DMS 273 (cell line): ENCODE measurements at regions not wholly inside any gene's neighbourhood (a gene's known extent, or its start where the extent isn't known, plus 50 kb on each side); places are given as distances from the start of the nearest gene placed in this dataset.
A peak's percentile ranks its signal among the peaks of the same experiment; 100 is the strongest.

ENCODE experiments used
- DNase-seq: peaks from one replicate; lab custom pipeline; 2025; ENCODE audit not compliant: unreplicated experiment; lab: John Stamatoyannopoulos, UW

DNA sequence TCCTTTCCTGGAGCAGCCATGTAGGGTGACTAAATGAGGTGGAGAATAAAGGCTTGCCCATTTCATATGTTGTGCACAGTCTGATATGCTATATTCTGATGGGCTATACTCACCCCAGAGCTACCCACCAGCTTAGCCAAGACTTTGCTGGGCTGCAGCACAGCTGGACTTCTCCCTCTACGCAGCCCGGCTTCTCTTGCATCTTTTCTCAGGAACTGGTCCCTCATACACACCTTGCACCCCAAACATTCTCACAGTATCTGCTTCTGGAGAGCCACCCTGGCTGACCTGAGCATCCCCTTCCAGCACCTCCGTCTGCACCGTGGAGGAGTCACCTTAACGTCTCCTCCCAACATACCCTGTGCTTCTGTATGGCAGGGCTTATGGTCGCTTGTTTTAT is 150.8 kb upstream of the PMEPA1 start:
- no peak for DNase-seq

DNA sequence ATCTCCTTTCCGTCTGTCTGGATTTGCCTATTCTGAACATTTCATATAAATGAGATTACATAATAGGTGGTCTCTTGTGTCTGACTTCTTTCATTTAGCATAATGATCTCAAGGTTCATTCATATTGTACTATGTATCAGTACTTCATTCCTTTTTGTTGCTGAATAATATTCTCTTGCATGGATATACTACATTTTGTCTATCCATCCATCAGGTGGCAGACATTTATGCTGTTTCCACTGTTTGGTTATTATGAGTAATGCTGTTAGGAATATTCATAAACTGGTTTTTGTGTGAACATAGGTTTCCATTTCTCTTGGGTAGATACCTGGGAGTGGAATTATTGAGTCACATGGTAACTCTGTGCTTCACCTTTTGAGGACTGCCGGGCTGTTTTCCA is 148.2 kb upstream of the PMEPA1 start:
- DNase-seq: no peak

DNA sequence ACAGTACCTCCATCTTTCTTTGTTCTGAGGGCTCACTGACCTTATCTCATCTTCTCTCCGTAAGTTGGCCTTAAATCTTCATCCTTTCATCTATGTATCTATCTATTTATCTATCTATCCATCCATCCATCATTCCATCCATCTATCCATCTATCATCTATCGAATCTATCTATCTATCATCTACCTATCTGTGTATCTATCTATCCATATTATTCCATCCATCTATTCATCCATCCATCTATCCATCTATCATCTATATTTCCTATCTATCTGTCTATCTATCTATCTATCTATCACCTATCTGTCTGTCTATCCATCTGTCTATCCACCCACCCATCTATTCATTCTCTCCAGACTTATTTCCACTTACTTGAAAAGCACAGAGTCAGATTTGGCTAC is 147.3 kb upstream of the PMEPA1 start:
- no peak for DNase-seq

DNA sequence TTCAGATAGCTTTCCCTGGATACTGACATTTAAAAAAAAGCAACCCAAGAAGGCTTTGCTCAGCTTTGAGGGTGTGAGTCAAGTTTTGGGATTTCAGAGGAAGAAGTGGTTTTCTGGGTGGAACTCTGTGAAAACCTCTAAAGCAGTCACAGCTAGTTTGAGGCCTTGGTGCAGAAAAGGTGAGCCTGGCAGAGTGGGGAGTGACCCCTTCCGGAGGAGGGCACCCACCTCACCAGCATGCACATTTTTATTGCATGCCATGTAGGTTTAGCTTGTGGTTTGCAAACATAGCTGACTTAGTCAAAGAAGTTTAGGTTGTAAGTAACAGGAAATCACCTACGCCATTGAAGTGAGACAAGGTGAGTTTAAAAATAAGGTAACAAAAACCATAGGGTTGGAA is 146.8 kb upstream of the PMEPA1 start:
- DNase-seq: no peak

DNA sequence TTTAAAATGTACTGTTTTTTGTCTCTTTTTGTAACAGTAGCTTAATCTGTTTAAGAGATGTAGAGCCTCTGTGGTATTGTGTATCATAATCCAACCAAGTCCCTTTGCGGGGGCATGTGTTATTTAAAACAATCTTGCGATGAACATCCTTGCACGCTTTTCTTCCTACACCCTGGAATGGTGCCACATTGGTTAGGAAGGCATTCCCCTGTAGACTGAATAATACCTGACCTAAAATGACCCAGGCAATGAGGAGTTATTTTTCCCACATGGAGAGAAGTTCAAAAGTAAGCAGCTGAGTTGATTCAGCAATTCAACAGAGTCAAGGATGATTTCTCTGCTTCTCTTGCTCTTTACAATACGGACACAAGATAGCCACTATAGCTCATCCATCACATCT is 142.0 kb upstream of the PMEPA1 start:
- DNase-seq: peak; percentile 10

DNA sequence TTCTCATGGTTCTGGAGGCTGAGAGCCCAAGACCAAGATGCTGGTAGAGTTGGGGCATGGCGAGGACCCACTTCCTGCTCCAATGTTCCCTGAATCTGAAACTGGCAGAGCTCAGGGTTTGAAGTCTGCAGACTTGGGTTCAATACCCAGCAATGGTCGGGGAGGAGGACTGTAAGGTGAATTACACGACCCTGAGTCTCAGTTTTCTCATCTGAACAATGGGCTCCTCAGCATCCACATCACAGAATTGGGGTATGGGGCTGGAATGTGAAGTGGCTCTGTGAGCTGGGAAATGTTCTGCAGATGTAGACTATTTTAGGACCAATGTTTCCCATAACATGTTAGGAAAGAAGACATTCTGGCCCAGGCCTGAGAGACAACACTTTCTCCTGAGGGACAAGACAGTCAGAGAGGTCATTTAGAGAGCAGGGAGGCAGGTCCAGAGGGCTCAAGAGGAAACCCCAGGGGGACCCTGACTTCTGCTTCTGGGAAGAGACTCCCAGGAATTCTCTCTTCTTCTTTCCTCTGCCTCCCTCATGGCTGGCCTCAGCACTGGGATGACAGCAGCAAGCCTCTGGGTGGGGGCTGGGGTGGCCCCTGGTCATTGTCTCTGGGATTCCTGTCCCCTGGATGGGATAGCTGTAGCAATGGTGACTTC is 141.3 kb upstream of the PMEPA1 start:
- DNase-seq: no peak

DNA sequence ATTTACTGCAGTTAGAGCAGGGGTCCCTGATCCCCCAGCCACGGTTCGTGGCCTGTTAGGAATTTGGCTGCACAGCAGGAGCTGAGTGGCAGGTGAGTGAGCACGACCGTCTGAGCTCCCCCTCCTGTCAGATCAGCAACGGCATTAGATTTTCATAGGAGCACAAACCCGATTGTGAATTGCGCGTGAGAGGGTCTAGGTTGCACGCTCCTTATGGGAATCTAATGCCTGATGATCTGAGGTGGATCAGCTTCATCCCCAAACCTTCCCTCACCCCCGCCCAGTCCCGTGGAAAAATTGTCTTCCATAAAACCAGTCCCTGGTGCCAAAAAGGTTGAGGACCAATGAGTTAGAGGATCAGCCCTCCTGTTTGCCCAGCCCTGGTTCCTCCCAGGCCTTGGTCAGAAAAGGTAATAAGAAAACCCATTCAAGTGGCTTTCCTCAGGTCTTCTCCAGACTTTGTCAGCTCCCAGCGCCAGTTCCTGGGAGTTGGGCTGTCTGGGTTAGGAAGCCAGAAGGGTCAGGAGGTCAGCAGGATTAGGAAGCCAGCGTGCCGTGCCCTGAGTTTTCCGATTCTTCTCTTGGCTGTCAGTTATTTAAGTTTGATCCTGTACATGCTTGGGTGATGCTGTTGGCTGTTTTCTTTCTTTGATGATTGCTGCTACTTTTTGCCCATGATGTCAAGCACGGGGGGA is 139.9 kb upstream of the PMEPA1 start:
- no peak for DNase-seq

DNA sequence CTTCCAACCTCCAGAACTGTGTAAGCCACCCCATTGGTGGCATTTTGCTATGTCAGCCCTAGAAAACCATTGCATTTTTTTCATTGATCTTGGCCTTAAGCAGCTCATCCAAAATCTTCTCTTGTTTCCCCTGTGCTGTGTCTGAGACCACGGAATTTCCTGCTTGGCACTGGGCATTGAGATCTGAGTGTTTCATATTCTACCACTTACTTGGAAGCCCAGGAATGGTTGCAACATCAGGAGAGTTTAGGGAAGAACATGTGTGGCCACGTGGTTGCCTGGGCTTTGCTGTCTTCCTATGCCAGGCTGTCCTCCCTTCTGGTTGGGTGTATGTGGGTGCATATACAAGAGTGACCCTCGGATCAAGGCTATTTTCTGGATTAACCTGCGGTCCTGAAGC is 139.3 kb upstream of the PMEPA1 start:
- DNase-seq: no peak

DNA sequence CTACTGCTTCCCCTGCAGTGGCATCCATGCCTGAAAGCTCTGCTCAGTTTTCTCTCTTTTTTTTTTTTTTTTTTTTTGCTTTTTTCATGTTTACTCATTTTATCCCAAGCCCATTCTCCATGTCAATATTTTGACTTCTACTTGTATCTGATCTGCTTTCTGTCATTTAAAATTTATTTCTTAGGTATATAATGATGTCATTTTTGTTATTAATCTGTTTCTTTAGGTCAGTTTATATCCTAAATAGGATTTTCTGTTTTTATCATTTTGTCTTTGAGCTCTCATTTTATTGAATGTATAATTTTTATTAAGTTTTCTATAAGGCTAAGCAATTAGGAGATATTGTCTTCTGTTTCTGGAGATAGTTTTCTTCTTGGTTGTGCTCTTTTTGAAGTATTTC is 138.5 kb upstream of the PMEPA1 start:
- no peak for DNase-seq

DNA sequence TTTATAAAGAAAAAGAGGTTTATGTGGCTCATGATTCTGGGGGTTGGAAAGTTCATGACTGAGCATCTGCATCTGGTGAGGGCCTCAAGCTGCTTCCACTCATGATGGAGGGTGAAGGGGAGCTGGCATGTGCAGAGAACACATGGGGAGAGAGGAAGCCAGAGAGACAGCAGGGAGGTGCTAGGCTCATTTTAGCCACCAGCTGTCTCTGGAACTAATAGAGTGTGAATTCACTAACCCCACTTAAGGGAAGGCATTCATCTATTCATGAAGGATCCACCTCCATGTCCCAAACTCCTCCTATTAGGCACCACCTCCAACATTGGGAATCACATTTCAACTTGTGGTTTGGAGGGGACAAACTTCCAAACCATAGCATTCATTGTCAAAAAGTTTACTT is 137.3 kb upstream of the PMEPA1 start:
- DNase-seq: peak; percentile 48

DNA sequence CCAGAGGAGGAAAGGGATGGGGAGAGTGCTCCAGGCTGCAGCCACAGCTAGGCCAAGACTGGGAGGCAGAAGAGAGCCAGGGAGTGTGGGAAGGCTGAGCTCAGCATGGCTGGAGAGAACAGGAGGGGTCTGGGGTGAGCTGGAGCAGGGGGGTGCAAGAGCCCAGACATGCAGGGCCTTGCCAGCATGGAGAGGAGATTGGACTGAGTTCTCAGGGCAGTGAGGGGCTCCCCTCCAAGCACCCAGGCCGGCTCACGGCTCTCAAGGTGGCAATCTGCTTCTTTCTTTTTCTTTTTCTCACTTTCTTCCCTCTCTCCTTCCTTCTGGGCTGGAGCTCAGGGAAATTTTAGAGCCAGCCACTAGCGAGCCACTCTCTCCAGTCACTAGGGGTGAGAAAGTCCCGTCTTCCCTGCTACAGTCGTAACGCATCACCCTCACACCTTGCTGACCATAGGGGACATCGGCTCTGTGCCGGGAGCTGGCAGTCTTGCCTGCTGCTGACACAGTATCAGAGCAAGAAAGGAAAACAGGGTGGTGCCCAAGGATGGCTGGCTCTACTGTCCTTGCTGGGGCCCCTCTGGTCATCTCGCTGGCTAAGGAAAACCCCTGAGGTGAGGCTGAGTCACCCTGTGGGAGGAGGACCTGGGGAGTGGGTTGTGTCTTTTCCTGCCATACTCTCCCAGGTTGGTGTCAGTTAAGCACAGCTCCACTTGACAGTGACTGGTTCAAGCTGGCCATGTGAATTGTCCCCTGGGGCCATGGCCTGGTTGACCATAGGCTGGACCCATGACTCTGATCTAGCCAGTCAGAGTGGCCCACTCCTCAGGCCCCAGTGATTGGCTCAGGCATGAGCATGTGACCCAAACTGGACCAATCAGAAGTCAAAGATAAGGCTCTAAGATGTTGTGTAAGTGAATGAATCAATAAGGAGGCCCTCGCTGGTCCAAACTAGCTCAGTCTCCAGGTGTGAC is 135.1 kb upstream of the PMEPA1 start:
- DNase-seq: no peak

DNA sequence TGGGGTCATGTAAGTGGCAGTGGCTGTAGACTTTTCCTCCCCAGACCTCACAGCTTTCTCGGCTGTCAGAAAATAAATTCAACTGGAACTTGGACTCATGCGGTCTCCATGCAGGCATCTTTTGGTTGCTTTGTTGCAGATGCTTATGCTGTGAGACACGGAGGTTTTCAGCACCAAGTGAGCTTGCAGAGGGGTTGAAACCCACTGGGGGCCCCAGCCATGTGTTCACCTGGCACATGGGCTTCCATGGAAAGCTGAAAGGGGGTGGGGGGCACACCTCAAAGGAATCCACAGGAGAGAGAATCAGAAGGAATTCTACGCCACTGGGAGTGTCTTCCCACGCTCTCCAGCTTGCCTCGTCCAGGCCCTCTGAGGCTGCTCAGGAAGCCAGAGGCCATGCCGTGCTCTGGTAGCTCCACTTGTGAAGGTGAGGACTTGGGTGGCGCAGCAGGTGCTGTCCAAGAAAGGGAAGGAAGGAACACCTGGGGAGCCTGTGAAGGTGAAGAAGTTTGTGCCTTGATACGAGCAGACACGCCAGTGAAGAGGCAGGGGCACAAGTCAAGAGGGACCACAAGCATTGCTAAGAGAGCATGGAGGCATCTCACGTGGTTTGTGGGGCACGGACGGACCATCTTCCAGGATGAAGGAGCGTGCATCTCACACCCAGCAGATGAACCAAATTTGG is 134.3 kb upstream of the PMEPA1 start:
- DNase-seq: no peak

DNA sequence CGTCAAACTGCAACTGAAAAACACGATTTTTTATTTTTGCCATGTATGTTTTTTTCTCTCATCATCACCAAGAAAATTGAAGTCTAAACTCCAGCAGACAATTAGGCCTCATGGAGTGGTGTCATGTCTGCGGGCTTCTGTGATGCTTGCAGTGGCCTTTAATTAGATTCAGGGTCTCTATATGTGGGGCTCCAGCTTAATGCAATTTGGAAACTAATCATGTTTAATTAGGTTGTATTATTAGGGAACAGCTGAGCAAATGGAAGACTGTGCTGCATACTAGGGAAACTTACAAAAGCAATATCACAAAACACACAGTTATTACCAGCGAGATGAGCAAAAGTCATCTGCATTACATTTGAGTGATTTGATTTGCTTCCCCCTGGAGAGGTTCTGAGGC is 132.9 kb upstream of the PMEPA1 start:
- DNase-seq: no peak

DNA sequence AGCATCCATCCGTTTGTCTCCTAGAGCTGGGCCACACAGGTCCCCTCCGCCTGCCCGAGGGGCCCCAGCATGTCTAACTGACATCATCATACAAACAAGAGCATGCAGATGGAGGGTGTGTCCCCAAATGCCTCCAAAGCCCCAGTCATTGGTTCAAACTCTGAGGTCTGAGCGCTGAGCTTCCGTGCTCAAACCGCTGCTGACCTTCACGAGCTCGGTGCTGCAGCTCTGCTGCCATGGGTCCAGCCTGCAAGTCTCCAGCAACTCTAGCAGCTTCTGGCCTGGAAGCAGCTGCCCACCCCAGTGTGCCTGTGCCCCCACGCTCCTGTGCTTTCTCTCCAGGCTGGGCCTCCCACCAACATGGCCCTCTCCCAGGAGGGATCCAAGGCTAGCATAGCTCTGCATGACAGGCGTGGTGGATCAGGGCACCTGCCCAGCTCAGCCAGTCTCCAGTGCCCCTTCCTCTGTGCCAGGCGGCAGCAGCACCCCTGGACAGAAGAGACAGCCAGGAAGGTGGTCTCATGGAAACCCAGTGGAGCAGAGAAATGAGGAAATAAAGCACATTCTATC is 131.6 kb upstream of the PMEPA1 start:
- no peak for DNase-seq

DNA sequence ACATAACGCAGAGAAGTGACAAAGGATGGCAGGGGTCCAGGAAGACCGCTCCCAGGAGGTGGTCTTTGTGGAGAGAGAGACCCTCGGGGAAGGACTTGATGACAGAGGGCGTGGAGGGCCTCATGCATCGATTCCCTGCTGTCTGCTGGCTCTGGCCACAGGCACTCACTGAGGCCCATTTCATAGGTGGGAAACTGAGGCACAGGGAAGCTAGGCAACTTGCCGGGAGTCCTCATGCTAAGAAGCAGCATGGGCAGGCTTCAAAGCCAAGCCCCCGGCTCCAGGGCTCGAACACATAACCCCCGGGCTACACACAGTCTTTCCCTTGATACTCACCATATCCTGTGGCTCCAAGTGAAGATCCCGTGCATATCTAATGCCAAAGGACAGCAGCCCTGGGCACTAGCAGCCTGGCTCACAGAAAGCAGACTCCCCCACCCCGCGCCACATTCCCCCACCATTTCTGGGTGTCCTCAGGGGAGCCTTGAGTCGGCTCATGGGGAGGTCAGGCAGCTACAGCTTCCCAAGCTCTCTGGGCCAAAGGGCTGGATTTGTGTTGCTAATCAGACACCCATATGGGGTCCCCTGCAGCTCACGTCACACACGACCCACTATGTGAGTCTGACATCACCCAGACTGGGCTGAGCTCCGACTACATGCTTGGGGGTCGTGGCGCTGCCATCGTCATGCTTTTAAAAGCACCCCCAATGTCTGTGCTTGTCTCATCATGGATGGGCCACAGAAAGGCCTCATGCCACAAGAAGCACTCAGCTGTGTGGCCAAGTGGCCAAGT is 130.9 kb upstream of the PMEPA1 start:
- DNase-seq: no peak

DNA sequence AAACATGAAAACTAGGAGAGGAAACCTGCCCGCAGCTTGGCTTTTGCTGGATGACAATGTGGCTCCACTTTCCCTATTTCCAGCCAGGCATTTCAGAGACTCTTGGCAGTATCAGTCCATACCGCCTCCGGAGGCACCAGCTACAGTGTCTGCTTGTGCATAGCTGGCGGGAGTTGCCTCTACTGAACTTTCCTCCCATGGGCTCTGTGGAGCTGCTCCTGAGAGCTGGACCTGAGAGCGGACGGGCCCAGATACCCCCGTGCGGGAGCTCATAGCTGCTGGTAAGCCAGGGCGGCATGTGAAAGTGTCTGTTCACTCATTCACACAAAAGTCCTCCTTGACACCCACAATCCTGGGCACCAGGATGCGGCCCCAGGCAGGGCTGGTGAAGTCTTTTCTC is 130.3 kb upstream of the PMEPA1 start:
- DNase-seq: peak; percentile 17

DNA sequence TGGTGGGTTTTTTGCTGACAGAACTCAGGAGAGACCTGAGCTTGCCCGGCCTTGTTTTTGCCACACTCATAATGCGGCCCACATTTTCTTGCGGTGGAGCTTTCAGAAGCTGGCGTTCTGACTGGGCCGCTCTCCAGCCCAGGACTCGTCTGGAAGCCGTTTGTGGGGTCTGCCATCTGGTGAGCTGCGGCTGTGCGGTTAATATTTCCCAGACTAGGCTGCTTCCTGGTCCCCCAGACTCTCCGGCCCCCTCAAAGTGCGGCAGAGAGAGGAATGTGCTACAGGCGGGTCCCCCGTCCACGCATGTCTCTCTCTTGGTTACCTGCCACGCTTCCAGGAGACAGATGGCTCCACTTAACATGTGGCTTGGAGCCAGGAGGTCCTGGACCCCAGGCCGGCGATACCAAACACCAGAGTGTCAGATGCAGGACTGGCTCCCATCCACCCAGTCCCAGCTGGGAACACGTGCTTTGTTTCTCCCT is 128.9 kb upstream of the PMEPA1 start:
- peak; percentile 98 for DNase-seq

DNA sequence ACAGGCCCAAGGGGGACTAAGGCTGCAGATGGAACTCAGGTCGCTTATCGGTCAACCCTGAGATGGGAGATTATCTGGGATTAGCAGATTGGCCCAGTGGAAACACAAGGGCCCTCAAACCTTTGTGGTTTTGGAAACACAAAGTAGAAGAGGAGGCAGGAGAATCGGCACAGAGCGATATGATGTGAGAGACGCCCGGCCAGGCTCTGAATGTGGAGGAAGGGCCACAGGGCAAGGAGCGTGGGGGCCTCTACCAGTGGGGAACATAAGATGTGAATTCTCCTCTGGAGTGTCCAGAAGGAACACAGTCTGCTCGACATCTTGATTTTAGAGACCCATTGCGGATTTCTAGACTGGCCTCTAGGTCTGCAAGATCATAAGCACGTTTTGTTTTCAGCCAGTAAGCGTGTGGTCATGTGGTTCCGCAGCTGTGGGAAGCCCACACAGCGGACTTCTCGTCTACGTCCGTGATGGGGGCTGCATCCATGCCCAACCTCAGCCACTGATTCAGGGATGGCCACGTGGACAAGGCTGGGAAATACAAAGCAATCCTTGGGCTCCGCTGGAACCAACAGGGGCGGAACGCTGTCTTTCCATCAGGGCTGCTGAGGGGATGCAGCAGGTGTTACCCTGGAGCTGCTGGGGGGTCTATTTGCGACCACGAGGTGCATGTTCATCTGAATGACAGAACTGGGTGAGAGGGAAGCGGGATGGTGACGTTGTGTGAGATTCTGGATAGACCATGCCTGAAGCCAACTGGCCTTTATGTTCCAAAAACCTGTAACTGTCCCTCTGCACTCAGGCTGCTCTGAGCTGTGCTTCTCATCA is 127.6 kb upstream of the PMEPA1 start:
- DNase-seq: no peak
